ENCODE measurements at regions not wholly inside any gene's neighbourhood (a gene's known extent, or its start where the extent isn't known, plus 50 kb on each side); places are given as distances from the start of the nearest gene placed in this dataset.

DNA sequence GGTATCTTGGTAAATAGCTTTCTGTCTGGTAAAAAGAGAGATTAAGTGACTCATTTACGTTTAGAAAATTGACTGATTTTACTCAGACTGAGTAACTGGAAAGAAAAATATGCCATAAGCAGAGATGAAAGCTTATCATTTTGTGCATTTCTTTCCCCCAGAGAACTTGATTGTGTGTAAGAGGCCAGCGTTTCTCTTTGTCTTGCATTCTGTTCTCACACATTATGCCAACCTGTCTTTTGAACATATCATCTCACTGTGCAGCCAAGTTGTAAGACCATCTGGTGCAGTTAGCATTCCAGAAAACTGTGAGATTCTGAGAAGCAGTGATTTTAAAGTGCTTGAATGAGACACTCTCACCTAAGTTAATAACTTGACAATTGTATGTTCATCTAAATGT, 651.3 kb downstream of the TECRL start:
- no peak overlapping the region for H4K91ac ChIP-seq (ENCODE audit: low read depth, low read length)
- no peak overlapping the region for H3K4ac ChIP-seq (ENCODE audit: low read depth, low read length)
- H3K4me3 ChIP-seq (ENCODE audit: low read depth, low read length) = no peak overlapping the region
- no peak overlapping the region for H3K18ac ChIP-seq (ENCODE audit: low read length)
- no CpG with 5 or more reads among the region's 2 CpGs for WGBS (ENCODE audit: extremely low coverage, insufficient coverage, insufficient read length)
- H2AK5ac ChIP-seq (ENCODE audit: low read length) = no peak overlapping the region
- no peak overlapping the region for H2BK5ac ChIP-seq (ENCODE audit: low read depth, low read length, poor library complexity)
- no peak overlapping the region for H4K8ac ChIP-seq (ENCODE audit: low read depth, low read length)
- no peak overlapping the region for H3K27ac ChIP-seq (ENCODE audit: low read depth, low read length)
- H3K23ac ChIP-seq (ENCODE audit: low read length) = no peak overlapping the region
- no peak overlapping the region for H2AFZ ChIP-seq (ENCODE audit: insufficient read depth, low read length, poor library complexity)
- H3K4me2 ChIP-seq (ENCODE audit: low read length) = no peak overlapping the region
- H3K79me1 ChIP-seq (ENCODE audit: low read length) = no peaks in the 10 kb centered on the region
- no peak overlapping the region for H2BK120ac ChIP-seq (ENCODE audit: insufficient read depth, low read length, poor library complexity)
- no peak overlapping the region for H3K14ac ChIP-seq (ENCODE audit: low read length)
- no peaks in the 10 kb centered on the region for H3K4me1 ChIP-seq (ENCODE audit: control insufficient read depth in 1 of 2, insufficient read depth in 2 of 2, low read length in 2 of 2)
- H3K9ac ChIP-seq (ENCODE audit: low read length) = no peak overlapping the region
- no peak overlapping the region for H2BK12ac ChIP-seq (ENCODE audit: low read length)
- no peaks in the 10 kb centered on the region for H3K36me3 ChIP-seq (ENCODE audit: control insufficient read depth in 1 of 2, insufficient read depth in 2 of 2, low read length in 2 of 2)
- H3K79me2 ChIP-seq (ENCODE audit: control insufficient read depth, insufficient read depth, low read length, poor library complexity) = no peaks in the 10 kb centered on the region
- H3K9me3 ChIP-seq (ENCODE audit: insufficient read depth, low read depth, low read length) = no peaks in the 10 kb centered on the region
- no peaks in the 10 kb centered on the region for H3K27me3 ChIP-seq (ENCODE audit: insufficient read depth, low read length)
- no peak overlapping the region for H4K12ac ChIP-seq (ENCODE audit: low read depth, low read length)
- no peak for DNase-seq

DNA sequence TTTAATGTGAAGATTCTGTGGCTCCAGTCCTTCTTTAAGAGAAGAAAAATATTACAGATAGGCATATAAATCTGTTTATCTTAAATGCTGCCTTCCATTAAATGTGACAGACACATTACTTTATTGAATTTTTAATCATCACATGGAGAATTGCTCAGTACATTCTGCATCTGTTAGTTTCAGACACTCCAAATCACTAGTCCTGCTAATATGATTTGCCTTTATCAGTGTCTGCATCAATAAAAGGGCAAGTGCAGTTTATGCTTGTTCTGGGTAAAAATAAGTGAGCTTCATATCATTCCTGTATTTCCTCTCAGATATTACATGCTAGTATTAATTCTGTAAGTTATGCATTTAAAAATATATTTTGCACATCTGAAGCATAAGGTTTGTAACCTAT, 666.4 kb downstream of the TECRL start:
- Histone ChIP-seq H3K36me3 (ENCODE audit: control insufficient read depth in 1 of 2, insufficient read depth in 2 of 2, low read length in 2 of 2) (no peaks in the 10 kb centered on the region), H3K79me2 (ENCODE audit: control insufficient read depth, insufficient read depth, low read length, poor library complexity) (no peaks in the 10 kb centered on the region), H2BK120ac (ENCODE audit: insufficient read depth, low read length, poor library complexity) (no peak overlapping the region), H3K79me1 (ENCODE audit: low read length) (no peaks in the 10 kb centered on the region), H3K9ac (ENCODE audit: low read length) (no peak overlapping the region), H3K4ac (ENCODE audit: low read depth, low read length) (no peak overlapping the region), H3K23ac (ENCODE audit: low read length) (no peak overlapping the region), H3K4me1 (ENCODE audit: control insufficient read depth in 1 of 2, insufficient read depth in 2 of 2, low read length in 2 of 2) (no peaks in the 10 kb centered on the region), H4K91ac (ENCODE audit: low read depth, low read length) (no peak overlapping the region), H2BK5ac (ENCODE audit: low read depth, low read length, poor library complexity) (no peak overlapping the region), H3K18ac (ENCODE audit: low read length) (no peak overlapping the region), H3K9me3 (ENCODE audit: insufficient read depth, low read depth, low read length) (no peaks in the 10 kb centered on the region), H3K14ac (ENCODE audit: low read length) (no peak overlapping the region), H3K27me3 (ENCODE audit: insufficient read depth, low read length) (no peaks in the 10 kb centered on the region), H4K8ac (ENCODE audit: low read depth, low read length) (no peak overlapping the region), H3K4me2 (ENCODE audit: low read length) (no peak overlapping the region), H4K12ac (ENCODE audit: low read depth, low read length) (no peak overlapping the region), H3K27ac (ENCODE audit: low read depth, low read length) (no peak overlapping the region), H2AFZ (ENCODE audit: insufficient read depth, low read length, poor library complexity) (no peak overlapping the region), H2AK5ac (ENCODE audit: low read length) (no peak overlapping the region), H2BK12ac (ENCODE audit: low read length) (no peak overlapping the region), H3K4me3 (ENCODE audit: low read depth, low read length) (no peak overlapping the region)
- DNase-seq = no peak

DNA sequence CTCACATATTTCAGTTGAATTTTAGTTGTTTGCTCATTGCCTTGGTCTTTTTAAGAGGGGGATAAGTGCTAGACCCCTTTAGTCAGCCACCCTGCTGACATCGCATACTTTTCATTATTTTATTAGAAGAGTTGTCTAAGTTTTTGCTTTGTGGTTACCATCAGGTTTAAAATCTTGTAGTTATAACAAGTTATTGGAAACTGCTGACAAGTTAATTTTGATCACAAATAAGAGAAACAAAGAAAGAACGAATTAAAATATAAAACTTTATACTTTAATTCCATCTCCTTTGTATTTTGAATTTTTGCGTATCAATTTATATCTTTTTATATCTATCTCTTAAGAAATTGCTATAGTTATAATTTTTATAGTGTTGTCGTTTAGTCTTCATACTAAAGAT, 679.7 kb downstream of the TECRL start:
- no peak overlapping the region for H3K14ac ChIP-seq (ENCODE audit: low read length)
- H2AK5ac ChIP-seq (ENCODE audit: low read length) = no peak overlapping the region
- H3K9me3 ChIP-seq (ENCODE audit: insufficient read depth, low read depth, low read length) = no peaks in the 10 kb centered on the region
- H3K9ac ChIP-seq (ENCODE audit: low read length) = no peak overlapping the region
- peak overlapping the region; percentile 50 for H3K4ac ChIP-seq (ENCODE audit: low read depth, low read length)
- H3K27me3 ChIP-seq (ENCODE audit: insufficient read depth, low read length) = no peaks in the 10 kb centered on the region
- no peak overlapping the region for H3K4me3 ChIP-seq (ENCODE audit: low read depth, low read length)
- H3K36me3 ChIP-seq (ENCODE audit: control insufficient read depth in 1 of 2, insufficient read depth in 2 of 2, low read length in 2 of 2) = no peaks in the 10 kb centered on the region
- peak overlapping the region; percentile 91 for H3K27ac ChIP-seq (ENCODE audit: low read depth, low read length)
- peaks cover 0 to 5% of the 10 kb centered on the region in 2 experiments for H3K4me1 ChIP-seq (ENCODE audit: control insufficient read depth in 1 of 2, insufficient read depth in 2 of 2, low read length in 2 of 2)
- no peak overlapping the region for H2BK120ac ChIP-seq (ENCODE audit: insufficient read depth, low read length, poor library complexity)
- no peak overlapping the region for H3K4me2 ChIP-seq (ENCODE audit: low read length)
- no peak overlapping the region for H4K91ac ChIP-seq (ENCODE audit: low read depth, low read length)
- H2BK12ac ChIP-seq (ENCODE audit: low read length) = no peak overlapping the region
- peaks cover 2% of the 10 kb centered on the region for H3K79me1 ChIP-seq (ENCODE audit: low read length)
- no peak for DNase-seq
- no peaks in the 10 kb centered on the region for H3K79me2 ChIP-seq (ENCODE audit: control insufficient read depth, insufficient read depth, low read length, poor library complexity)
- no peak overlapping the region for H3K23ac ChIP-seq (ENCODE audit: low read length)
- no peak overlapping the region for H2AFZ ChIP-seq (ENCODE audit: insufficient read depth, low read length, poor library complexity)
- no peak overlapping the region for H3K18ac ChIP-seq (ENCODE audit: low read length)
- H2BK5ac ChIP-seq (ENCODE audit: low read depth, low read length, poor library complexity) = peak overlapping the region; percentile 23
- H4K12ac ChIP-seq (ENCODE audit: low read depth, low read length) = no peak overlapping the region
- WGBS (ENCODE audit: extremely low coverage, insufficient coverage, insufficient read length) = no CpG with 5 or more reads among the region's 4 CpGs
- H4K8ac ChIP-seq (ENCODE audit: low read depth, low read length) = no peak overlapping the region

DNA sequence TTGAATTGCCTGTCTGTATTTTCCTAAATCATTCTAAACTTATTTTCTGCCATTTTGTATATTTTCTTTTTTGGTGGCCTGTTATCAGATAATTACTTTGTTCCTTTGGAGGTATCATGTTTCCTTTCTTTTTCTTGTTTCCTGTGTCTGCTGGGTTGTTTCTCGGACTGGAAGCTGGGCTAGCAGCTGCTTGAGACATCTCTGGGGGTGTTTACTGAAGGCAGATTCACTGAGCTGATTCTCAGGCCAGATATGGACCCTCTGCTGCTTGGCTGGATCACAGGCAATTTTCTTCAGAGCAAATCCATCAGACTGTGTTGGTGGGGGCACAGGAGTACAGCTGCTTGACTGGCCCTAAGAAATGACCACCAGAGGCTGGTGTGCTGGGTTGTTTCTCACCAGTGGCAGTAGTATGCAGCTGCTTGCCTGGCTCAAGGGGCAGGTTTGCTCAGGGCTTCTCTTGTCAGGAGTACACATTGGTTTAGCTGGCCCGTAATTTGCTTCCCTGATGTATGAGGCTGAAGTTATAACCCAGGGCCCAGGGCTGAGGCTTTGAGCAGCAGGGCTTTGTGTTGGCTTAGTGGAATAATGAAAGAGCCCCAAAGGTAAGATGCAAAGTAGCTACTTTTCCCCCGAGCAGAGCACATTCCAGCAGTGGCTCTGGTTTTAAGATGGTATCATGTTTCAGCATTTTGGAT, 680.6 kb downstream of the TECRL start:
- Histone ChIP-seq H3K9me3 (ENCODE audit: insufficient read depth, low read depth, low read length) (no peaks in the 10 kb centered on the region), H3K4ac (ENCODE audit: low read depth, low read length) (no peak overlapping the region), H3K23ac (ENCODE audit: low read length) (no peak overlapping the region), H2BK120ac (ENCODE audit: insufficient read depth, low read length, poor library complexity) (peak overlapping the region; percentile 79), H3K36me3 (ENCODE audit: control insufficient read depth in 1 of 2, insufficient read depth in 2 of 2, low read length in 2 of 2) (no peaks in the 10 kb centered on the region), H3K4me3 (ENCODE audit: low read depth, low read length) (no peak overlapping the region), H4K8ac (ENCODE audit: low read depth, low read length) (peak overlapping the region; percentile 82), H3K79me1 (ENCODE audit: low read length) (peaks cover 2% of the 10 kb centered on the region), H3K27me3 (ENCODE audit: insufficient read depth, low read length) (no peaks in the 10 kb centered on the region), H4K91ac (ENCODE audit: low read depth, low read length) (peak overlapping the region; percentile 86), H3K27ac (ENCODE audit: low read depth, low read length) (peak overlapping the region; percentile 91), H3K79me2 (ENCODE audit: control insufficient read depth, insufficient read depth, low read length, poor library complexity) (no peaks in the 10 kb centered on the region), H2BK12ac (ENCODE audit: low read length) (peak overlapping the region; percentile 37), H2AK5ac (ENCODE audit: low read length) (no peak overlapping the region), H3K9ac (ENCODE audit: low read length) (no peak overlapping the region), H3K4me1 (ENCODE audit: control insufficient read depth in 1 of 2, insufficient read depth in 2 of 2, low read length in 2 of 2) (peaks cover 0 to 5% of the 10 kb centered on the region in 2 experiments), H2AFZ (ENCODE audit: insufficient read depth, low read length, poor library complexity) (no peak overlapping the region), H3K18ac (ENCODE audit: low read length) (peak overlapping the region; percentile 67), H2BK5ac (ENCODE audit: low read depth, low read length, poor library complexity) (peak overlapping the region; percentile 86), H4K12ac (ENCODE audit: low read depth, low read length) (no peak overlapping the region), H3K4me2 (ENCODE audit: low read length) (peak overlapping the region; percentile 13), H3K14ac (ENCODE audit: low read length) (peak overlapping the region; percentile 84)
- DNase-seq = no peak
- WGBS (ENCODE audit: extremely low coverage, insufficient coverage, insufficient read length) = no CpG with 5 or more reads among the region's 3 CpGs

Measured in trophoblast cell (in vitro differentiated cells and primary cell).